ENCODE measurements at regions not wholly inside any gene's neighbourhood (a gene's known extent, or its start where the extent isn't known, plus 50 kb on each side); places are given as distances from the start of the nearest gene placed in this dataset.
"Not testable (repeated sequence)": the region's sequence is repeated elsewhere in the genome, so short reads cannot be mapped to it uniquely, and the experiment has no call there.

DNA sequence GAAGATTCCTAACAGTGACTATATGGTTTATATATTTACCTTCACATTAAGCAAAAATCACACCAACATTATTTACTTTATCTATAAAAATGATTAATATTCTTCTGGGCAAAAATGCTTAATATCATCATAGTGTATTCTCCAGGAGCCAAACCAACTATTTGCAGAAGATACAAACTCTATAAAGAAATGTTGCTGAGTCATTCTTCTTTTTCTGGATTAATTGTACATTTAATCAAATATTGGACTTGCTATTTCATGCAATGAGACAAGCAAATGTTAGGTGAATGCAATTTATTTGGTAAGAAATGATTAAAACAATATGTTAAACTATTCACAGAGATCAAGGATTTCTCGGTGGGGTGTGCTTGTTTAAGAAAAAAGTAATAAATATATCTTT, 1075.8 kb downstream of the PCDH9 start:
- Histone ChIP-seq H3K27me3 (no peaks in the 10 kb centered on the region), H3K27ac (no peak overlapping the region), H3K4me1 (replicated peaks in 1 of 2) (no peaks in the 10 kb centered on the region), H3K9me3 (replicated peaks in 1 of 3) (no peaks in the 10 kb centered on the region), H3K36me3 (replicated peaks in 1 of 2) (no peaks in the 10 kb centered on the region), H3K4me3 (no peak overlapping the region)
- no peak for DNase-seq
- TF ChIP-seq POLR2A (IDR thresholded peaks at IDR 0.05), result no peak
- TF ChIP-seq, protein P1, sequence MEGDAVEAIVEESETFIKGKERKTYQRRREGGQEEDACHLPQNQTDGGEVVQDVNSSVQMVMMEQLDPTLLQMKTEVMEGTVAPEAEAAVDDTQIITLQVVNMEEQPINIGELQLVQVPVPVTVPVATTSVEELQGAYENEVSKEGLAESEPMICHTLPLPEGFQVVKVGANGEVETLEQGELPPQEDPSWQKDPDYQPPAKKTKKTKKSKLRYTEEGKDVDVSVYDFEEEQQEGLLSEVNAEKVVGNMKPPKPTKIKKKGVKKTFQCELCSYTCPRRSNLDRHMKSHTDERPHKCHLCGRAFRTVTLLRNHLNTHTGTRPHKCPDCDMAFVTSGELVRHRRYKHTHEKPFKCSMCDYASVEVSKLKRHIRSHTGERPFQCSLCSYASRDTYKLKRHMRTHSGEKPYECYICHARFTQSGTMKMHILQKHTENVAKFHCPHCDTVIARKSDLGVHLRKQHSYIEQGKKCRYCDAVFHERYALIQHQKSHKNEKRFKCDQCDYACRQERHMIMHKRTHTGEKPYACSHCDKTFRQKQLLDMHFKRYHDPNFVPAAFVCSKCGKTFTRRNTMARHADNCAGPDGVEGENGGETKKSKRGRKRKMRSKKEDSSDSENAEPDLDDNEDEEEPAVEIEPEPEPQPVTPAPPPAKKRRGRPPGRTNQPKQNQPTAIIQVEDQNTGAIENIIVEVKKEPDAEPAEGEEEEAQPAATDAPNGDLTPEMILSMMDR (IDR thresholded peaks at IDR 0.05), result no peak
- intact Hi-C loops (cut with DNase I), result no loop called here
- 46 to 75% (median 60%) methylated on average over 1 of the region's 1 CpG for WGBS, 4 donors

DNA sequence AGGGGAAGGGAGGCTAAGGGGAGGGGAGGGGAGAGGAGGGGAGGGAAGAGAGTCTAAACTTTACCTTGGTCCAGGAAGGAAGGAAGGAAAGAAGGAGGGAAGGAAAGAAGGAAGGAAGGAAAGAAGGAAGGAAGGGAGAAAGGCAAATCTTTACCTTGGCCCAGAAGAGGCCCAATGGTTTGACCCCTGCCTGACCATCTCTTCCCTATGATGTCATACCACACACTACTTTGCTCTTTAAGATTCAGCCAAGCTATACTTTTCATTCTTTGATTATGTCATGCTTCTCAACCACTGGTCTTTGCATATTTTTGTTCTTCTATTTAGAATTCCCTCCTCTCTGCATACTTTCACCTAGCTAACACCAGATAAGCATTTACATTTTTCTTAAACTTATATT, 1077.5 kb downstream of the PCDH9 start:
- Histone ChIP-seq H3K4me1 (replicated peaks in 1 of 2) (no peaks in the 10 kb centered on the region), H3K27me3 (no peaks in the 10 kb centered on the region), H3K9me3 (replicated peaks in 1 of 3) (no peaks in the 10 kb centered on the region), H3K36me3 (replicated peaks in 1 of 2) (no peaks in the 10 kb centered on the region), H3K27ac (no peak overlapping the region), H3K4me3 (no peak overlapping the region)
- no peak for DNase-seq
- intact Hi-C loops (cut with DNase I), result no loop called here
- no peak for TF ChIP-seq POLR2A (IDR thresholded peaks at IDR 0.05)
- TF ChIP-seq, protein P1 (IDR thresholded peaks at IDR 0.05), result no peak

DNA sequence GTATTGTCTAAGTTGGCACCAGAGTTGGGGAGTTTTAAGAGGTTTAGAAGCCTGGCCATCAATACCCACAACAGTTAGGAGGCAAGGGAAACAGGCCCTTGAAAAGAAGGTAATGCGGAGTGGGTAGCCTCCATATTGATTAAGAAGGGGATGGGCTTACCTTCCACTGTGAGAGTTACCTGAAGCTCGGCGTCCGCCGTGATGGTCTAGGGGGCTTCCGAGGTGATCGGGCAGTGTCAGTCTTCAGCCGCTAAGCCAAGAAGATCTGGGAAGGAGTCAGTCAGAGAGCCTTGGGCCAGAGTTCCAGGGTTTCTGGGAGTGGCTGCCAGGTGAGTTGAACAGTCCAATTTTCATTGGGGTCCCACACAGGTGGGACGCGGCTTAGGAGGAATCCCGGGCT, 1085.8 kb downstream of the PCDH9 start:
- DNase-seq; H3K36me3 ChIP-seq (replicated peaks in 1 of 2); intact Hi-C loops (cut with DNase I); H3K27me3 ChIP-seq; H3K9me3 ChIP-seq (replicated peaks in 1 of 3); H3K4me3 ChIP-seq; H3K4me1 ChIP-seq (replicated peaks in 1 of 2); H3K27ac ChIP-seq: not testable (repeated sequence)
- WGBS, 4 donors, result 80 to 98% (median 92%) methylated on average over 1 to 11 of the region's 11 CpGs

DNA sequence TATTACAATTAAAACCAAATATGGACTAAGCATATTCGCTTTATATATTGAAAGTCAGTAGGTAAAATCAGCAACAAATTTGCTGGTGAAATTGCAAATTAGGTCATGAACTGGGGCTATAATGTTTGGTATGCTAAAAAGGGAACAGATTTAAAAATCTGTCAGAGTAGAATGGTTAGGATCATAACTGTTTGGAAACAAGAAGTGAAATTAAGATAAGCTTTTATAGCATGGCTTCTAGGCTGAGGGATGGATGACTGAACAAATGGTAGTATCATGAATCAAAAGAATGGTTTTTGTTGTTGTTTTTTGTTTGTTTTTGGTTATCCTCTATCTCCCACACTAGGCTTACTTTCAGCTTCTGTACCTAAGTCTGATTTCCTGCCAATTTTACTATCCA, 1090.4 kb downstream of the PCDH9 start:
- intact Hi-C loops (cut with DNase I), result no loop called here
- Histone ChIP-seq H3K27me3 (no peaks in the 10 kb centered on the region), H3K27ac (no peak overlapping the region), H3K4me3 (no peak overlapping the region), H3K9me3 (replicated peaks in 1 of 3) (no peaks in the 10 kb centered on the region), H3K36me3 (replicated peaks in 1 of 2) (no peaks in the 10 kb centered on the region), H3K4me1 (replicated peaks in 1 of 2) (no peaks in the 10 kb centered on the region)
- no peak for DNase-seq
- TF ChIP-seq, protein P1 (IDR thresholded peaks at IDR 0.05), result no peak
- TF ChIP-seq POLR2A (IDR thresholded peaks at IDR 0.05), result no peak
- 0 to 87% (median 65%) methylated on average over 1 of the region's 1 CpG for WGBS, 4 donors

DNA sequence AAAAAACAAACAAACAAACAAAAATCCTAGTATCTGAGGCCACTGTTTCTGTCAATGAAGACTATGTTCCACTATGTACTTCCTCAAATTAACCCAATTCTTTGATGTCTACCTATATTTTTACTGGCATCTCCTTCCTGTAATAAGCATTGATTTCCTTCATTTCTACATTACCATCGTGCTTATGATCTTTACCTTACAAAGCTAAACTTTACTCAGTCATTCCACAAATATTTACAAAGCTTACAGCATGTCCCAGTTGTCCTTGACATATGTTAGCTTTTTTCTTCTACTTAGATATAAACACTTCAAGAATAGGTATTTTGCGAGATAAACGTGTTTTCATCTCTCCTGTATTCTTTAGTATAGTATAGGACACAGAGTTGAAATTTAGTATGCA, 1090.9 kb downstream of the PCDH9 start:
- H3K4me1 ChIP-seq (replicated peaks in 1 of 2), result no peaks in the 10 kb centered on the region
- H3K27me3 ChIP-seq, result no peaks in the 10 kb centered on the region
- H3K4me3 ChIP-seq, result no peak overlapping the region
- intact Hi-C loops (cut with DNase I), result no loop called here
- H3K36me3 ChIP-seq (replicated peaks in 1 of 2), result no peaks in the 10 kb centered on the region
- no peak overlapping the region for H3K27ac ChIP-seq
- TF ChIP-seq, protein P1 (IDR thresholded peaks at IDR 0.05), result no peak
- no peak for TF ChIP-seq POLR2A (IDR thresholded peaks at IDR 0.05)
- no peak for DNase-seq
- H3K9me3 ChIP-seq (replicated peaks in 1 of 3), result no peaks in the 10 kb centered on the region
- 47 to 58% (median 54%) methylated on average over 3 of the region's 3 CpGs for WGBS, 4 donors
